Liver (tissue), 8 donors: ENCODE measurements at regions not wholly inside any gene's neighbourhood (a gene's known extent, or its start where the extent isn't known, plus 50 kb on each side); places are given as distances from the start of the nearest gene placed in this dataset.

ENCODE experiments used
- DNase-seq: peaks from one replicate; pipeline ENCODE4 v3.0.0-alpha.2; 2017; ENCODE audit warnings: low spot score
- H3K27ac ChIP-seq, 2 donors: one replicate each; pipeline ENCODE4 v1.7.0; 2013; ENCODE audit warnings: inconsistent platforms in 2 of 2, low read length in 2 of 2, control low read depth in 1 of 2, low read depth in 1 of 2, mild to moderate bottlenecking in 1 of 2
- H3K27me3 ChIP-seq, 4 donors: one replicate each; pipeline versions ENCODE4 v1.6.1 to v1.7.0; 2013; ENCODE audit warnings: low read length in 3 of 4, inconsistent platforms in 1 of 4, mild to moderate bottlenecking in 1 of 4, moderate library complexity in 1 of 4; ENCODE audit not compliant: control insufficient read depth in 4 of 4, insufficient read depth in 4 of 4
- H3K36me3 ChIP-seq, 4 donors: one replicate each; pipeline versions ENCODE4 v1.6.1 to v1.7.0; 2013; ENCODE audit warnings: low read length in 3 of 4, mild to moderate bottlenecking in 3 of 4, low read depth in 1 of 4, moderate library complexity in 1 of 4; ENCODE audit not compliant: control insufficient read depth in 4 of 4, insufficient read depth in 3 of 4
- H3K4me1 ChIP-seq, 4 donors: one replicate each; pipeline versions ENCODE4 v1.6.1 to v1.7.0; 2013; ENCODE audit warnings: low read length in 3 of 4, mild to moderate bottlenecking in 3 of 4, moderate library complexity in 1 of 4; ENCODE audit not compliant: control insufficient read depth in 4 of 4, insufficient read depth in 4 of 4
- H3K4me3 ChIP-seq, 3 donors: one replicate each; pipeline versions ENCODE4 v1.6.1 to v1.7.0; 2013; ENCODE audit warnings: low read length in 3 of 3, control low read depth in 1 of 3, low read depth in 1 of 3, mild to moderate bottlenecking in 1 of 3
- H3K9ac ChIP-seq, 2 donors: one replicate each; pipeline ENCODE4 v1.7.0; 2013; ENCODE audit warnings: low read length in 2 of 2, mild to moderate bottlenecking in 2 of 2, moderate library complexity in 2 of 2, control low read depth in 1 of 2, low read depth in 1 of 2
- H3K9me3 ChIP-seq, 4 donors: one replicate each; pipeline versions ENCODE4 v1.6.1 to v1.7.0; 2013; ENCODE audit warnings: low read length in 3 of 4; ENCODE audit not compliant: control insufficient read depth in 4 of 4
- ATF3 ChIP-seq: IDR thresholded peaks from 2 replicates; pipeline ENCODE4 v1.6.1; 2016; ENCODE audit warnings: antibody characterized with exemption
- CTCF ChIP-seq: fragments of 150-350 bp; IDR thresholded peaks from 2 replicates; pipeline ENCODE4 v1.5.1; 2017; ENCODE audit warnings: improper control_type of control experiment, low read depth, low read length; ENCODE audit not compliant: missing input control
- EGR1 ChIP-seq, 2 donors: IDR thresholded peaks; 2 replicates each; pipeline ENCODE4 v1.6.1; 2016 to 2018; ENCODE audit warnings: antibody characterized with exemption in 2 of 2, low read depth in 2 of 2
- FOXA1 ChIP-seq: IDR thresholded peaks from 2 replicates; pipeline ENCODE4 v1.6.1; 2016; ENCODE audit warnings: antibody characterized with exemption
- FOXA2 ChIP-seq: IDR thresholded peaks from 2 replicates; pipeline ENCODE4 v1.6.1; 2016; ENCODE audit warnings: antibody characterized with exemption
- GABPA ChIP-seq, 2 donors: IDR thresholded peaks in 1 of 2; conservative IDR thresholded peaks in 1 of 2; 2 replicates each; pipeline ENCODE4 v1.6.1; 2016; ENCODE audit warnings: antibody characterized with exemption in 2 of 2, mild to moderate bottlenecking in 1 of 2, moderate library complexity in 1 of 2
- HNF4A ChIP-seq, 2 donors: conservative IDR thresholded peaks; 2 replicates each; pipeline ENCODE4 v1.6.1; 2016; ENCODE audit warnings: antibody characterized with exemption in 2 of 2, mild to moderate bottlenecking in 2 of 2
- HNF4G ChIP-seq: IDR thresholded peaks from 2 replicates; pipeline ENCODE4 v1.6.1; 2016; ENCODE audit warnings: antibody characterized with exemption
- JUND ChIP-seq, 2 donors: IDR thresholded peaks; 2 replicates each; pipeline ENCODE4 v1.6.1; 2016; ENCODE audit warnings: antibody characterized with exemption in 2 of 2
- NR2F2 ChIP-seq: IDR thresholded peaks from 2 replicates; pipeline ENCODE4 v1.6.1; 2016; ENCODE audit warnings: antibody characterized with exemption
- RAD21 ChIP-seq, 2 donors: IDR thresholded peaks; 2 replicates each; pipeline ENCODE4 v1.6.1; 2016; ENCODE audit warnings: antibody characterized with exemption in 2 of 2, mild to moderate bottlenecking in 2 of 2
- REST ChIP-seq: IDR thresholded peaks from 2 replicates; pipeline ENCODE4 v1.6.1; 2016; ENCODE audit warnings: antibody characterized with exemption, mild to moderate bottlenecking
- RXRA ChIP-seq, 2 donors: IDR thresholded peaks; 2 replicates each; pipeline ENCODE4 v1.6.1; 2017 to 2018; ENCODE audit warnings: antibody characterized with exemption in 2 of 2, mild to moderate bottlenecking in 1 of 2
- SP1 ChIP-seq: IDR thresholded peaks from 2 replicates; pipeline ENCODE4 v1.6.1; 2018; ENCODE audit warnings: antibody characterized with exemption, mild to moderate bottlenecking
- TAF1 ChIP-seq: conservative IDR thresholded peaks from 2 replicates; pipeline ENCODE4 v1.6.1; 2016; ENCODE audit warnings: antibody characterized with exemption, mild to moderate bottlenecking
- YY1 ChIP-seq: IDR thresholded peaks from 2 replicates; pipeline ENCODE4 v1.6.1; 2016; ENCODE audit warnings: antibody characterized with exemption, mild to moderate bottlenecking
- ZBTB33 ChIP-seq: IDR thresholded peaks from 2 replicates; pipeline ENCODE4 v1.6.1; 2016; ENCODE audit warnings: antibody characterized with exemption
- WGBS: extraction: QIAGEN DNeasy Blood & Tissue Kit; methylation state at CpG from one replicate; pipeline ENCODE4 v1.1.7; 2013; 5-methylcytosine and 5-hydroxymethylcytosine counted together
- TF ChIP-seq, protein P1 (sequence below): IDR thresholded peaks from 2 replicates; pipeline ENCODE4 v1.6.1; 2016; ENCODE audit warnings: antibody characterized with exemption
- donor health status: healthy.
- donor health status: healthy.
- donor health status: healthy.
- donor health status: healthy.
- donor health status: healthy.

- Histone ChIP-seq H3K36me3 (no peaks in the 10 kb centered on the region), H3K27me3 (peaks cover 0 to 3% (median 0%) of the 10 kb centered on the region in 4 donors), H3K27ac (no peak overlapping the region), H3K9ac (no peak overlapping the region), H3K9me3 (no peaks in the 10 kb centered on the region), H3K4me3 (no peak overlapping the region), H3K4me1 (no peaks in the 10 kb centered on the region)
- WGBS = 83% methylated on average over 8 of the region's 8 CpGs
- no peak for DNase-seq
- TF ChIP-seq CTCF (no peak), TAF1 (no peak), FOXA2 (no peak), GABPA (IDR thresholded peaks at IDR 0.05 in 1 of 2, conservative IDR thresholded peaks at IDR 0.05 in 1 of 2) (no peak), ATF3 (no peak), RAD21 (IDR thresholded peaks at IDR 0.05) (no peak), ZBTB33 (no peak), SP1 (no peak), EGR1 (IDR thresholded peaks at IDR 0.05; ENCODE audit: low read depth in 2 of 2) (no peak), YY1 (no peak), RXRA (IDR thresholded peaks at IDR 0.05) (no peak), FOXA1 (no peak), REST (no peak), HNF4A (conservative IDR thresholded peaks at IDR 0.05) (no peak), HNF4G (no peak), JUND (IDR thresholded peaks at IDR 0.05) (no peak), NR2F2 (no peak)
- TF ChIP-seq, protein P1, sequence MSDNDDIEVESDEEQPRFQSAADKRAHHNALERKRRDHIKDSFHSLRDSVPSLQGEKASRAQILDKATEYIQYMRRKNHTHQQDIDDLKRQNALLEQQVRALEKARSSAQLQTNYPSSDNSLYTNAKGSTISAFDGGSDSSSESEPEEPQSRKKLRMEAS = no peak
Observed at GRCh38 chr19:29017788-29018187, 195.2 kb downstream of the UQCRFS1 start.
